ENCODE measurements at regions not wholly inside any gene's neighbourhood (a gene's known extent, or its start where the extent isn't known, plus 50 kb on each side); places are given as distances from the start of the nearest gene placed in this dataset.
"Not testable (repeated sequence)": the region's sequence is repeated elsewhere in the genome, so short reads cannot be mapped to it uniquely, and the experiment has no call there.

DNA sequence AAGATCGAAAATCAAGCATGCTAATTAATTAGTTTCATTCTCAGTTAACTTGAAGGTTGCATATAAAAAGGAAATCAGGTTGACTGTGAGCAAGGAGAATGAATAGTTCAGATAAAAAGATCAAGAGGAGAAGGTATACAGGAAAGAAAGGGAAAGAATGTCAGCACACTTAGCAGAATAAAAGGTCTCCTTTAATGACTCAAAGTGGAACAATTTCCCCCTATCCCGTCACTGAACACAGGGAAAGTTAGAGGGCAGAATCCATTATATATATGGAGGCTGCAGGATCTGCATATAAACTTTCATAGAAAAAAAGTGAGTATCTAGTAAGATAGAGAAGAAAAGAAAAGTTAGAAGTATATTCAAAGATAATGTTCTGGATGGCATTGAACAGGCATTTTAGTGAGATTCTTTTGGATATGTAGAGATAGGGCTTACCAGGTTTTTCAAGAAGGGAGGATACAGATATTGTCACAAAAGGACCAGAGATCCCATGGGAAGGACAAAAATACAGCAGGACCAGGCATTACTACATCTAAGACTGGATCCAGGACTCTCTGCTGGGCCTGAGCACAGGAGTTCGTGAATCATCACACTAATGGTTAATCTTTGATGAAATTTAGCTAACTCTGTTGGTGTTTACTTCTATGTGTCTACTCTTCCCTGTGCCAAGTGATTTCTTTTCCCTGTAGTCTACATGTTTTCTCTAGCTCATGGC lies 988.2 kb upstream of the ARRDC3 start:
- DNase-seq = no peak

DNA sequence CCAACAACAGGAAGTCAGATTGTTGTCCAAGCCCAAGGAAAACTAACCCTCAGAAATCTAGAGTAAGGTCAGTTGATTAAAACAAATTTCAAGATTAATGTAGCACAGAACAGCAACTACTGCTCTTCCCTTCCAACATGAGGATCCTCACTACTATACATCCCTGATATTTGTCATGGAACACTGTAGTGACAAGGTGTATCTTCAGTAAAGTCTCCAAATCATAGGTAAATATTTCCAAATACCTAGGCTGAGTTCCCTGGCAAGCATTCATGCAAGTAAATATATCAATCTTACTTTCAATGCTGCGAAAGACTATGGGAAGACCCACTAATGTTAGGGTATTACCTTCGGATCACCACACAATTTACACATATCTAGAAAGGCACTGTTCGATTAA lies 986.9 kb upstream of the ARRDC3 start:
- DNase-seq = no peak

- no peak for DNase-seq
Measured at GRCh38 chr5:92369587-92369986, 986.5 kb upstream of the ARRDC3 start.

DNA sequence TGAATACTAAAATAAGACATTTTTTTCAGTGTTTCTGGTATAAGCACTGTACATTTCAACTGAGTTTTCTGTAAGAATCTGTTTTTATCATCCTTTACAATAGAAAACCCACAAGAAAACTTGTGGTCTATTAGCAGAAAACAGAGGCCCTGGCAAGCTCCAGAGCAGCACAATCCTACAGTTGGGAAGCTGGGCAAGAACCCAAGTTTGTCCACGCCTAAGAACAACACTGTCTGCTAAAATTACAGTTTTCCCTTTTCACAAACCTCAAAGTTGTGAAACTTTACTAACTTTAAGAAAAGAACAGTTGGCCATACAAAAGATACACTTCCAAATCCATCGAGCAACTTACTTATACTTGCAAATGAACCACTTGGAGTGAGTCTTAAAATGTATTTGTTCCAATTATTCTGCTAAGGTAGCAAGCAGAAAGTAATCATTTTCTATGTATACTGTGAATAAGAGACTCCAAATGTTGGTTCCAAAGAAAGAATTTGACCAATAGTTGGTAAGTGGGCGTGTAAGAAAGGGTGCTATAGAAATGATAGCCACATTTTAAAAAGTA lies 982.0 kb upstream of the ARRDC3 start:
- no peak for DNase-seq

- DNase-seq = no peak
Measured at GRCh38 chr5:92353107-92354030, 970.3 kb upstream of the ARRDC3 start.

GRCh38 chr5:92337772-92338234 lies 954.7 kb upstream of the ARRDC3 start:
- DNase-seq = no peak

- DNase-seq = no peak
Measured at GRCh38 chr5:92332039-92332438, 948.9 kb upstream of the ARRDC3 start.

DNA sequence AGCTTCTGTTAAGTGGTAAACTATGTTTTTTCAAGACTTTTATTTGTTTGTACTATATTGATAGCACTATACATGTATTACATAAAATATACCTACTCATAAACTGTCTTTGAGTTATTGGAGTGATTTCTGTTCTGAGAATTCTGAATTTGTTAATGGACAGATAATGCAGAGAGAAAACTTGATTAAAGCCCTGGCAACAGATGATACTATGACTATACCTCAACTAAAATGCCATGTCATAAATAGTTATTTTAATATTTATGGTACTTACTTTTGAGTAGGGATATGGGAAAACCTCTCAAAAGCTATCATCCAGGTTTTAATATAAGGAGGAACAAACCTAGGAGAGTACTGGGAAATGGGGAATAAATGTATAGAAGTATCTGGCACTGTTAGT lies 947.2 kb upstream of the ARRDC3 start:
- no peak for DNase-seq

- no peak for DNase-seq
Measured at GRCh38 chr5:92329759-92330158, 946.6 kb upstream of the ARRDC3 start.

- DNase-seq = no peak
Measured at GRCh38 chr5:92328584-92329259, 945.6 kb upstream of the ARRDC3 start.

GRCh38 chr5:92320446-92320845 lies 937.3 kb upstream of the ARRDC3 start:
- no peak for DNase-seq

- DNase-seq = no peak
Measured at GRCh38 chr5:92313385-92313784, 930.3 kb upstream of the ARRDC3 start.

DNA sequence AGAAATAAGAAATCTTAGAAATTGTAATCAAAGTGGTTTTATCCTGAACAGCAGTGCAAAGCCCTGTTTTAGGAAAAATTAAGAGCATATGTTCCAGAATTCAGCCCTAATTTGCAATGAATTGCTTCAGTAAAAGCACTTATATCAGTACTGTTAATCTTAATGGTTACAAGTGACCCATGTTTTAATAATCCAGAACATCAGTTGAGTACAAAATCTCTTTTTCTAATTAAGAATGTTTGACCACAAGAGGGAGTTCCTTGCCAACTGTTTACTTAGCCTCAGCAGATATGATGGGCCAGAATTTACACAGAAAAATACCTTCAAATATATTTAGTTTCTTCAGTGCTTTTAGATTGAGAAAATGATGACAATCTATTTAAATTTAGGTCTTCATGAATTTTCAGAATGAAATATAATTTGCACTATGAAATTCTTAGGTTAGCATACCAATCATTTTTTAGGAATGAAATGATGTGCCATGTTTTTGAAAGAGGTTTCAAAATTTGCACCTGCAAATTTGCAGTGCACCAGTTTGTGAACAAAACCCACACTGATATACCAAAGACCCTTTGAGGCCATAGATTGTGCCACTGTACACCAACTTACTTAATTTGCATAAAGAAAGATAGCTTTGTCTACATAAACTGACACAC lies 926.3 kb upstream of the ARRDC3 start:
- no peak for DNase-seq

- no peak for DNase-seq
Measured at GRCh38 chr5:92308679-92309078, 925.6 kb upstream of the ARRDC3 start.

DNA sequence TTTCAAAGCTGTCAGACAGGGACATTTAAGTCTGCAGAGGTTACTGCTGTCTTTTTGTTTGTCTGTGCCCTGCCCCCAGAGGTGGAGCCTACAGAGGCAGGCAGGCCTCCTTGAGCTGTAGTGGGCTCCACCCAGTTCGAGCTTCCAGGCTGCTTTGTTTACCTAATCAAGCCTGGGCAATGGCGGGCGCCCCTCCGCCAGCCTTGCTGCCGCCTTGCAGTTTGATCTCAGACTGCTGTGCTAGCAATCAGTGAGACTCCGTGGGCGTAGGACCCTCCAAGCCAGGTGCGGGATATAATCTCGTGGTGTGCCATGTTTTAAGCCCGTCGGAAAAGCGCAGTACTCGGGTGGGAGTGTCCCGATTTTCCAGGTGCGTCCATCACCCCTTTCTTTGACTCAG lies 919.2 kb upstream of the ARRDC3 start:
- not testable (repeated sequence) for DNase-seq

DNA sequence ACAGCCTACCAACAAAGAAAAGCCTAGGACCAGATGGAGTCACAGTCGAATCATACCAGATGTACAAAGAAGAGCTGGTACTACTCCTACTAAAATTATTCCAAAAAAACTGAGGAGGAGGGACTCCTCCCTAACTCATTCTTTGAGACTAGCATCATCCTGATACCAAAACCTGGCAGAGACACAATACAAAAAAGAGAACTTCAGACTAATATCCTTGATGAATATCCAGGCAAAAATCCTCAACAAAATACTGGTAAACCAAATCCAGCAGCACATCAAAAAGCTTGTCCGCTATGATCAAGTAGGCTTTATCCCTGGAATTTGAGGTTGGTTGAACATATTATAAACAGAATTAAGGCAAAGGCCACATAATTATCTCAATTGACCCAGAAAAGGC lies 900.4 kb upstream of the ARRDC3 start:
- no peak for DNase-seq

GRCh38 chr5:92271750-92272149 lies 888.6 kb upstream of the ARRDC3 start:
- not testable (repeated sequence) for DNase-seq

DNA sequence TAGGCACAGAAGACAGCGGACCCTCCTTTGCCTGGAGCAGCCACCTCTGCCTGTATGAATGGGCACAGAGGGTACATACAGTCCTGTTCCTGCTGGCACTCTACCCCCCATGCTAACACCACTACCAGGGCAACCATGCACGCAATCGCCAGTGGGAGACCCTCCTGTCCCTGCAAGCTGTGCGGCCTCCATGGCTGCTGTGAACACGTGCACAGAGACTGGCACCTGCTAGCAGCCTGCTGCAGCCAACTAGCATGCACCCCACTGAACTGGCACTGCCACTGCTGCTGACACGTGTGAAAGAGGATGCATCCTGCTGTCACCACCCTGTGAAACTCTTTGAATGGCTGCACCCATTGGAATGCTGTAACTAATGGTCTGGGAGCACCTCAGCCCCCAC lies 885.2 kb upstream of the ARRDC3 start:
- no peak for DNase-seq

GRCh38 chr5:92267830-92268229 lies 884.7 kb upstream of the ARRDC3 start:
- no peak for DNase-seq

- DNase-seq = no peak
Measured at GRCh38 chr5:92265804-92266203, 882.7 kb upstream of the ARRDC3 start.

DNA sequence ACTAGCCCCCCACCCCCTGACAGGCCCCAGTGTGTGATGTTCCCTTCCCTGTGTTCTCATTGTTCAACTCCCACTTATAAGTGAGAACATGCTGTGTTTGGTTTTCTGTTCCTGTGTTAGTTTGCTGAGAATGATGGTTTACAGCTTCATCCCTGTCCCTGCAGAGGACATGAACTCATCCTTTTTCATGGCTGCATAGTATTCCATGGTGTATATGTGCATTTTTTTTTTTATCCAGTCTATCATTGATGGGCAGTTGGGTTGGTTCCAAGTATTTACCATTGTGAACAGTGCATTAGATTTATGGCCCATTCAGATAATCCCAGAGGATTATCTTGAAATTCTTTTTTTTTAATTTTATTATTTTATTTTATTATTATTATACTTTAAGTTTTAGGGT lies 872.5 kb upstream of the ARRDC3 start:
- not testable (repeated sequence) for DNase-seq

- DNase-seq = no peak
Measured at GRCh38 chr5:92248518-92248917, 865.4 kb upstream of the ARRDC3 start.

GRCh38 chr5:92242170-92242569 lies 859.1 kb upstream of the ARRDC3 start:
- no peak for DNase-seq

All from central memory CD4-positive, alpha-beta T cell (primary cell).